ENCODE measurements at regions not wholly inside any gene's neighbourhood (a gene's known extent, or its start where the extent isn't known, plus 50 kb on each side); places are given as distances from the start of the nearest gene placed in this dataset.

- TF ChIP-seq POLR2AphosphoS5 (IDR thresholded peaks at IDR 0.05; ENCODE audit: low read depth, low read length) (no peak), PAX5 (IDR thresholded peaks at IDR 0.05; ENCODE audit: insufficient read depth, low read length, severe bottlenecking) (no peak), POLR2A (IDR thresholded peaks at IDR 0.05; ENCODE audit: low read depth, low read length) (no peak), SPI1 (IDR thresholded peaks at IDR 0.05; ENCODE audit: low read depth, low read length) (no peak), TAF1 (IDR thresholded peaks at IDR 0.05; ENCODE audit: low read depth, low read length) (no peak), POU2F2 (IDR thresholded peaks at IDR 0.05; ENCODE audit: low read depth, low read length) (no peak)
- FAIRE-seq (no peak), DNase-seq (ENCODE audit: insufficient read length, low spot score) (no peak)
Measured at GRCh38 chr20:40438161-40438830, 250.7 kb downstream of the MAFB start.

DNA sequence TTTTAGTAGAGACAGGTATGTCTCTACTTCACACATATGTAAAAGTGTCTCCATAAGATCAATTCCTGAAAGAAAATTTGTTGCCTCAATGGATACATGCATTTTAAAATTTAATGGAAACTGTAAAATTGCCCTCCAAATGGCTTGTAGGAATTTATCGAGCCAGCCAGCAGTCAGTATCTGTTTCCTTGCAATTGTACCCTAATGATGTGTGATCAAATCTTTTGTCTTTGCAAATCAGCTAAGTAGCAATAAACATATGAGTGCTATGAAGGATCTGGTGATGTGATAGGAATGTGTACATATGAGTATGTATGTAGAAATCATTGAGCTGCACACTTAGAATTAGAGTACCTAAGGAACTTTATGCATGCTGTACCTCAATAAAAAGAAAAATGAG lies 253.0 kb downstream of the MAFB start:
- TF ChIP-seq POLR2A (IDR thresholded peaks at IDR 0.05; ENCODE audit: low read depth, low read length) = no peak
- TF ChIP-seq POU2F2 (IDR thresholded peaks at IDR 0.05; ENCODE audit: low read depth, low read length) = no peak
- no peak for TF ChIP-seq TAF1 (IDR thresholded peaks at IDR 0.05; ENCODE audit: low read depth, low read length)
- no peak for TF ChIP-seq PAX5 (IDR thresholded peaks at IDR 0.05; ENCODE audit: insufficient read depth, low read length, severe bottlenecking)
- no peak for TF ChIP-seq SPI1 (IDR thresholded peaks at IDR 0.05; ENCODE audit: low read depth, low read length)
- TF ChIP-seq POLR2AphosphoS5 (IDR thresholded peaks at IDR 0.05; ENCODE audit: low read depth, low read length) = no peak
- no peak for FAIRE-seq
- DNase-seq (ENCODE audit: insufficient read length, low spot score) = no peak

- no peak for FAIRE-seq
Measured at GRCh38 chr20:40435146-40435895, 253.7 kb downstream of the MAFB start.

DNA sequence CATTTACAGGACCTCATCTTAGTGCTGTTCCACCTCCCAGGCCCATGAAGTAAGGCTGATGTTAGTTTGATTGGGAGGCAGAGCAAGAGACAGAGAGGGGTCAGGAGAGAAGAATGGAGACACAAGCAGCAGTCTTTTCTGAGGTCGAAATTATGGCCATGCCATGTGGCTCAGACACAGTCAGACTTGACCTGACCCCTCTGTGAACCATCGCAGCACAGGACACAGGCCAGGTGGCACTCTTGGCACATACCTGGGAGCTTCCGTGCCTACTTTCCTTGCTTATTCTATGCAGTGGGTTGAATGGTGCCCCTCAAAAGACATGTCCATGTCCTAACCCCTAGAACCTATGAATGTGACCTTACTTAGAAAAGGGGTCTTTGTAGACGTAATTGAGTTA lies 254.9 kb downstream of the MAFB start:
- DNase-seq (ENCODE audit: insufficient read length, low spot score) = no peak
- no peak for FAIRE-seq
- TF ChIP-seq POLR2A (IDR thresholded peaks at IDR 0.05; ENCODE audit: low read depth, low read length) = no peak

More at GRCh38 chr20:40435146-40435895, 253.7 kb downstream of the MAFB start:
- TF ChIP-seq POLR2AphosphoS5 (IDR thresholded peaks at IDR 0.05; ENCODE audit: low read depth, low read length) (no peak), TAF1 (IDR thresholded peaks at IDR 0.05; ENCODE audit: low read depth, low read length) (no peak), POLR2A (IDR thresholded peaks at IDR 0.05; ENCODE audit: low read depth, low read length) (no peak), POU2F2 (IDR thresholded peaks at IDR 0.05; ENCODE audit: low read depth, low read length) (no peak)
- no peak for DNase-seq (ENCODE audit: insufficient read length, low spot score)

DNA sequence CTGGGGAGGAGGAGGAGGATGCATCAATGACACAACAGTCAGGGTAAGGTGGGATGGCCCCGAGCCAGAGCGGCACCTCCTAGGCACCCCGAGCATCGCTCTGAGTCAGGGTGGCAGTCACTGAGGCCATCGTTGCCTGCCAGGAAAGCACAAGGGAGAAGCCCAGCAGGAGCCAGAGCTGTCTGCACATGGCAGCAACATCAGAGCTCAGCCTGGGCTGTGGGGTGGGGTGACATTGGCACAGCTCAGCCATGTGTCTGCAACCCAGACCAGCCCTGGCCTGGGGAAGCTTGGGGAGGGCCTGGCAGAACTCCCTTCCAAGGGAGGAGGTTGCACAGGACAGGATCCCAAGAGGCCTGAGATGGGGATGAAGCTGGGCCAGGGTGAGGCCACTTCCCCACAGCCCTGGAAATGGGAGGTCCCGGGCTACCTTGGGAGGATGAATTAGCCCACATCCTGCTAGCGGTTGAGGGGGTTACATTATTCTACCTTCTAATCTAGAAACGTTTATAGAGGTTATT lies 255.6 kb downstream of the MAFB start:
- TF ChIP-seq POLR2AphosphoS5 (IDR thresholded peaks at IDR 0.05; ENCODE audit: low read depth, low read length) = no peak
- TF ChIP-seq POLR2A (IDR thresholded peaks at IDR 0.05; ENCODE audit: low read depth, low read length) = no peak
- TF ChIP-seq POU2F2 (IDR thresholded peaks at IDR 0.05; ENCODE audit: low read depth, low read length) = no peak
- no peak for TF ChIP-seq SPI1 (IDR thresholded peaks at IDR 0.05; ENCODE audit: low read depth, low read length)
- TF ChIP-seq TAF1 (IDR thresholded peaks at IDR 0.05; ENCODE audit: low read depth, low read length) = no peak
- TF ChIP-seq PAX5 (IDR thresholded peaks at IDR 0.05; ENCODE audit: insufficient read depth, low read length, severe bottlenecking) = no peak
- DNase-seq (ENCODE audit: insufficient read length, low spot score) (no peak), FAIRE-seq (no peak)

DNA sequence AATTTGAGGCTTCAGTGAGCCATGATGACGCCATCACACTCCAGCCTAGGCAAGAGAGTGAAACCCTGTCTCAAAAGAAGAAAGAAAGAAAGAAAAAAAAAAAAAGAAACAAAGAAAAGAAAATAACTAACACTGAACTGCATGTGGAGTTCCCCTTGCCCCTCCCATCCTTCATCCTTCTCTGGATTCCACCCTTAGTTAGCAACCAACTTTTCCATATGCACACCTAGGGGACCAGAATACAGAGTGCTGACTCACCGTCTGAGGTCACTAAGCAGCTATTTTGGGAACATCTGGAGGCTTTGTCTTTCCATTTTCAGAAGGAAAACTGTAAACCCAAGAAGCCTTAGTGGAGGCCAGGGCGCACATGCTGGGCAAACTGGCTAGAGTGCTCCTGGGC lies 257.4 kb downstream of the MAFB start:
- DNase-seq (ENCODE audit: insufficient read length, low spot score) = no peak
- no peak for FAIRE-seq
- TF ChIP-seq TAF1 (IDR thresholded peaks at IDR 0.05; ENCODE audit: low read depth, low read length) = no peak
- no peak for TF ChIP-seq PAX5 (IDR thresholded peaks at IDR 0.05; ENCODE audit: insufficient read depth, low read length, severe bottlenecking)
- TF ChIP-seq POU2F2 (IDR thresholded peaks at IDR 0.05; ENCODE audit: low read depth, low read length) = no peak
- TF ChIP-seq SPI1 (IDR thresholded peaks at IDR 0.05; ENCODE audit: low read depth, low read length) = no peak
- no peak for TF ChIP-seq POLR2AphosphoS5 (IDR thresholded peaks at IDR 0.05; ENCODE audit: low read depth, low read length)
- no peak for TF ChIP-seq POLR2A (IDR thresholded peaks at IDR 0.05; ENCODE audit: low read depth, low read length)

- DNase-seq (ENCODE audit: insufficient read length, low spot score) = no peak
- FAIRE-seq = no peak
- TF ChIP-seq POLR2AphosphoS5 (IDR thresholded peaks at IDR 0.05; ENCODE audit: low read depth, low read length) (no peak), TAF1 (IDR thresholded peaks at IDR 0.05; ENCODE audit: low read depth, low read length) (no peak), PAX5 (IDR thresholded peaks at IDR 0.05; ENCODE audit: insufficient read depth, low read length, severe bottlenecking) (no peak), POLR2A (IDR thresholded peaks at IDR 0.05; ENCODE audit: low read depth, low read length) (no peak), SPI1 (IDR thresholded peaks at IDR 0.05; ENCODE audit: low read depth, low read length) (no peak), POU2F2 (IDR thresholded peaks at IDR 0.05; ENCODE audit: low read depth, low read length) (no peak)
Measured at GRCh38 chr20:40431112-40431511, 257.9 kb downstream of the MAFB start.

GRCh38 chr20:40427026-40427425 lies 262.0 kb downstream of the MAFB start:
- DNase-seq (ENCODE audit: insufficient read length, low spot score) (no peak), FAIRE-seq (no peak)
- TF ChIP-seq POLR2AphosphoS5 (IDR thresholded peaks at IDR 0.05; ENCODE audit: low read depth, low read length) (no peak), POU2F2 (IDR thresholded peaks at IDR 0.05; ENCODE audit: low read depth, low read length) (no peak), SPI1 (IDR thresholded peaks at IDR 0.05; ENCODE audit: low read depth, low read length) (no peak), TAF1 (IDR thresholded peaks at IDR 0.05; ENCODE audit: low read depth, low read length) (no peak), PAX5 (IDR thresholded peaks at IDR 0.05; ENCODE audit: insufficient read depth, low read length, severe bottlenecking) (no peak), POLR2A (IDR thresholded peaks at IDR 0.05; ENCODE audit: low read depth, low read length) (no peak)

DNA sequence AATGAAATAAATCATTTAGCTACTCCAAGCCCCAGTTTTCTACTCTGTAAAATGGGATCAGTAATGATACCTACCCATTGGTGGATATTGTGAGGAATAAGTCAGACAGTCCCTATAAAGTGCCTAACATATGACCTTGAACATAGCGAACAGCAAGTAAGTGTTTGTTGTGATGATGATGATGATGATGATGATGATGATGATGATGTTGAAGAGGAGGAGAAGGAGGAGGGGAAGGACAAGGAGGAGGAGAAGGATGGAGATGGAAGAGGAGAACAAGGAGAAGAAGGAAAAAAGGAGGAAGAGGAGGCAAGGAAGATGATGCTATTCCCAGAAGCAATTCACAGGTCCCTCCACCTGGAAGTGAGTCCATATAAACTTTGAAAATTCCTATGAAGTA lies 264.3 kb downstream of the MAFB start:
- TF ChIP-seq TAF1 (IDR thresholded peaks at IDR 0.05; ENCODE audit: low read depth, low read length) (no peak), POU2F2 (IDR thresholded peaks at IDR 0.05; ENCODE audit: low read depth, low read length) (no peak), SPI1 (IDR thresholded peaks at IDR 0.05; ENCODE audit: low read depth, low read length) (no peak), POLR2A (IDR thresholded peaks at IDR 0.05; ENCODE audit: low read depth, low read length) (no peak), PAX5 (IDR thresholded peaks at IDR 0.05; ENCODE audit: insufficient read depth, low read length, severe bottlenecking) (no peak), POLR2AphosphoS5 (IDR thresholded peaks at IDR 0.05; ENCODE audit: low read depth, low read length) (no peak)
- no peak for FAIRE-seq
- no peak for DNase-seq (ENCODE audit: insufficient read length, low spot score)

Data from GM12891 (cell line).